ENCODE measurements at regions not wholly inside any gene's neighbourhood (a gene's known extent, or its start where the extent isn't known, plus 50 kb on each side); places are given as distances from the start of the nearest gene placed in this dataset.

- TF ChIP-seq JUND (IDR thresholded peaks at IDR 0.05) (no peak), ATF3 (IDR thresholded peaks at IDR 0.05) (no peak)
- 77% methylated on average over 3 of the region's 3 CpGs for WGBS
Measured at GRCh38 chr4:13266687-13267086, 217.5 kb downstream of the RAB28 start.

GRCh38 chr4:13263967-13264525, 220.1 kb downstream of the RAB28 start:
- no peaks in the 10 kb centered on the region for H3K4me1 ChIP-seq (ENCODE audit: control insufficient read depth in 4 of 4, insufficient read depth in 4 of 4, low read length in 3 of 4)
- DNase-seq (ENCODE audit: low spot score), result no peak
- H3K9me3 ChIP-seq (ENCODE audit: control insufficient read depth in 4 of 4, low read length in 3 of 4), result no peaks in the 10 kb centered on the region
- no peak overlapping the region for H3K9ac ChIP-seq (ENCODE audit: low read depth in 1 of 2, low read length in 2 of 2)
- no peak overlapping the region for H3K4me3 ChIP-seq (ENCODE audit: low read depth in 1 of 3, low read length in 3 of 3)
- TF ChIP-seq HNF4A (conservative IDR thresholded peaks at IDR 0.05) (no peak), YY1 (IDR thresholded peaks at IDR 0.05) (no peak), GABPA (IDR thresholded peaks at IDR 0.05 in 1 of 2, conservative IDR thresholded peaks at IDR 0.05 in 1 of 2) (no peak), EGR1 (IDR thresholded peaks at IDR 0.05; ENCODE audit: low read depth in 2 of 2) (no peak), HNF4G (IDR thresholded peaks at IDR 0.05) (no peak), RAD21 (IDR thresholded peaks at IDR 0.05) (no peak), JUND (IDR thresholded peaks at IDR 0.05) (no peak), FOXA1 (IDR thresholded peaks at IDR 0.05) (no peak), ZBTB33 (IDR thresholded peaks at IDR 0.05) (no peak), TAF1 (conservative IDR thresholded peaks at IDR 0.05) (no peak), ATF3 (IDR thresholded peaks at IDR 0.05) (no peak), MAX (IDR thresholded peaks at IDR 0.05) (no peak)
- H3K27me3 ChIP-seq (ENCODE audit: control insufficient read depth in 4 of 4, insufficient read depth in 4 of 4, low read length in 3 of 4), result no peaks in the 10 kb centered on the region
- H3K27ac ChIP-seq (ENCODE audit: low read depth in 1 of 2, low read length in 2 of 2), result no peak overlapping the region
- no peaks in the 10 kb centered on the region for H3K36me3 ChIP-seq (ENCODE audit: control insufficient read depth in 4 of 4, insufficient read depth in 3 of 4, low read depth in 1 of 4, low read length in 3 of 4)
- 94% methylated on average over 4 of the region's 4 CpGs for WGBS

More at GRCh38 chr4:13266687-13267086, 217.5 kb downstream of the RAB28 start:
- no peak overlapping the region for H3K9ac ChIP-seq (ENCODE audit: low read depth in 1 of 2, low read length in 2 of 2)
- H3K27ac ChIP-seq (ENCODE audit: low read depth in 1 of 2, low read length in 2 of 2), result no peak overlapping the region
- DNase-seq (ENCODE audit: low spot score), result no peak
- H3K4me3 ChIP-seq (ENCODE audit: low read depth in 1 of 3, low read length in 3 of 3), result no peak overlapping the region
- H3K4me1 ChIP-seq (ENCODE audit: control insufficient read depth in 4 of 4, insufficient read depth in 4 of 4, low read length in 3 of 4), result no peaks in the 10 kb centered on the region
- no peaks in the 10 kb centered on the region for H3K27me3 ChIP-seq (ENCODE audit: control insufficient read depth in 4 of 4, insufficient read depth in 4 of 4, low read length in 3 of 4)
- no peaks in the 10 kb centered on the region for H3K9me3 ChIP-seq (ENCODE audit: control insufficient read depth in 4 of 4, low read length in 3 of 4)
- H3K36me3 ChIP-seq (ENCODE audit: control insufficient read depth in 4 of 4, insufficient read depth in 3 of 4, low read depth in 1 of 4, low read length in 3 of 4), result no peaks in the 10 kb centered on the region

- Histone ChIP-seq H3K9ac (ENCODE audit: low read depth in 1 of 2, low read length in 2 of 2) (no peak overlapping the region), H3K9me3 (ENCODE audit: control insufficient read depth in 4 of 4, low read length in 3 of 4) (no peaks in the 10 kb centered on the region), H3K36me3 (ENCODE audit: control insufficient read depth in 4 of 4, insufficient read depth in 3 of 4, low read depth in 1 of 4, low read length in 3 of 4) (no peaks in the 10 kb centered on the region), H3K4me1 (ENCODE audit: control insufficient read depth in 4 of 4, insufficient read depth in 4 of 4, low read length in 3 of 4) (no peaks in the 10 kb centered on the region), H3K27me3 (ENCODE audit: control insufficient read depth in 4 of 4, insufficient read depth in 4 of 4, low read length in 3 of 4) (no peaks in the 10 kb centered on the region), H3K27ac (ENCODE audit: low read depth in 1 of 2, low read length in 2 of 2) (no peak overlapping the region), H3K4me3 (ENCODE audit: low read depth in 1 of 3, low read length in 3 of 3) (no peak overlapping the region)
- no peak for DNase-seq (ENCODE audit: low spot score)
- WGBS, result 92% methylated on average over 8 of the region's 8 CpGs
- TF ChIP-seq MAX (IDR thresholded peaks at IDR 0.05) (no peak), EGR1 (IDR thresholded peaks at IDR 0.05; ENCODE audit: low read depth in 2 of 2) (no peak), NR2F2 (IDR thresholded peaks at IDR 0.05) (no peak), FOXA2 (IDR thresholded peaks at IDR 0.05) (no peak), GABPA (IDR thresholded peaks at IDR 0.05 in 1 of 2, conservative IDR thresholded peaks at IDR 0.05 in 1 of 2) (no peak), HNF4A (conservative IDR thresholded peaks at IDR 0.05) (no peak), CTCF (IDR thresholded peaks at IDR 0.05; ENCODE audit: low read depth, low read length, missing input control) (no peak), SP1 (IDR thresholded peaks at IDR 0.05) (no peak), RXRA (IDR thresholded peaks at IDR 0.05) (no peak), JUND (IDR thresholded peaks at IDR 0.05) (no peak), HNF4G (IDR thresholded peaks at IDR 0.05) (no peak), YY1 (IDR thresholded peaks at IDR 0.05) (no peak), FOXA1 (IDR thresholded peaks at IDR 0.05) (no peak), ATF3 (IDR thresholded peaks at IDR 0.05) (no peak), REST (IDR thresholded peaks at IDR 0.05) (no peak), TAF1 (conservative IDR thresholded peaks at IDR 0.05) (no peak)
Measured at GRCh38 chr4:13262816-13263215, 221.3 kb downstream of the RAB28 start.
